GM19025 (cell line): ENCODE measurements at regions not wholly inside any gene's neighbourhood (a gene's known extent, or its start where the extent isn't known, plus 50 kb on each side); places are given as distances from the start of the nearest gene placed in this dataset.
"Not testable (repeated sequence)": the region's sequence is repeated elsewhere in the genome, so short reads cannot be mapped to it uniquely, and the experiment has no call there.

ENCODE experiments used
- ATAC-seq: cut with Tn5 transposase; IDR thresholded peaks from one replicate; pipeline ENCODE4 v1.9.1; 2021; ENCODE audit warnings: mild to moderate bottlenecking, low read depth, moderate library complexity; ENCODE audit not compliant: unreplicated experiment

DNA sequence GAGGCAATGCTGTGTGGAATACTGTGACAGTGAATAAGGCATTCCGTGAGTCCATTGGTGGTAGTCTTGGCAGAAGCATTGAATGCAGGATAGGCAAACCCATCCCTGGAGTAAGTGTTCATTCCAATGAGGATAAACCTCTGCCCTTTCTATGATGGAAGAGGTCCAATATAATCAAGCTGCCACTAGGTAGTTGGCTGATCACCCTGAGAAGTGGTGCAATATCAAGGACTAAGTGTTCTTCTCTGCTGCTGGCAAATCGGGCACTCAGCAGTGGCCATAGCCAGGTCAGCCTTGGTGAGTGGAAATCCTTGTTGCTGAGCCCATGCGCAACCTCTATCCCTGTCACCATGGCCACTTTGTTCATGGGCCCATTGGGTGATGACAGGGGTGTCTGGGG is 70.1 kb downstream of the FBXO4 start:
- ATAC-seq = no peak

DNA sequence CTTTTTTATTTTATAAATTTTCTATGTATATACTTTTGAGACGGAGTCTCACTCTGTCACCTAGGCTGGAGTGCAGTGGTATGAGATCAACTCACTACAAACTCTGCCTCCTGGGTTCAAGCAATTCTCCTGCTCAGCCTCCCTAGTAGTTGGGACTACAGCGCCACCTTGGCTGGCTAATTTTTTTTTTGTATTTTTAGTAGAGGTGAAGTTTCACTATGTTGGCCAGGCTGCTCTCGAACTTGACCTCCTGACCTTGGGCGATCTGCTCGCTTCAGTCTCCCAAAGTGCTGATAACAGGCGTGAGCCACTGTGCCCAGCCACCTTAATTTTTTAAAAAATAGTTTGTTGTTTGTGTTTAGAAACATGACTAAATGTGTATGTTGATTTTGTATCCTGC is 76.6 kb downstream of the FBXO4 start:
- ATAC-seq = no peak

DNA sequence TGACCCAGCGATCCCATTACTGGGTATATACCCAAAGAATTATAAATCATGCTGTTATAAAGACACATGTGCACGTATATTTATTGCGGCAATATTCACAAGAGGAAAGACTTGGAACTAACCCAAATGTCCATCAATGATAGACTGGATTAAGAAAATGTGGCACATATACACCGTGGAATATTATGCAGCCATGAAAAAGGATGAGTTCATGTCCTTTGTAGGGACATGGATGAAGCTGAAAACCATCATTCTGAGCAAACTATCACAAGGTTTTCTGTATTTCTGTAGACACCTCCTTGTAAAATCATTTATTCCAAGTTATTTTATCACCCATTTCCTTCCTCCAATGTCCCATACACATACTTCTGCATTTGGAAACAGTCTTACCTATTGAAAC is 78.8 kb downstream of the FBXO4 start:
- ATAC-seq = not testable (repeated sequence)

DNA sequence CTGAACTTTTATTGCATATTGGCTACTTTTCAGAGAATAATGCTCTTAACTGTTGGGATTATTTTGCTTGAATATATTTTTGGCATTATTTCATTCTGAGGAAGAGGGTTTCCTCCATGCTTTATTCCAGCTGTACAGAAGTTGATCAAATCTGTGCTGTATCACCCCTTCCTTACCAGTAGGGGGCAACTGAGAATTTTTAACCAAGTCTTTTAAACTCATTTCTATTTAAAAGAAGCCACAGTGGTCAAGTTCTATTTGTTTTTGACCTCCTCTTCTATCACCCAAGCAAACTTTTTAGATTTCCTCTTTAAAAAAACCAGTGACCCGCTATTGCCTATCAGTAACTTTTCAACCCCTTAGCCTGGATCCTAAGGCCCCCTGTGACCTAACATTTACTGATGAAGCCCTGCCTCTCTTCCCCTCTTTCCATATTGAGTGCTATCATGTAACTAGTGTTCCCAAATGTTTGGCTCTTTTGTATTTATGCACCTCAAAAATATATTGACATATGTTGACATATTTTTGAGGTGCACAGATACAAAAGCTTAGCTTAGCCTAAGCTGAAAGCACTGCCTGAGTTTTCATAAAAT is 80.6 kb downstream of the FBXO4 start:
- ATAC-seq = peak; percentile 72

GRCh38 chr5:42013561-42013960 is 88.5 kb downstream of the FBXO4 start:
- ATAC-seq = no peak

DNA sequence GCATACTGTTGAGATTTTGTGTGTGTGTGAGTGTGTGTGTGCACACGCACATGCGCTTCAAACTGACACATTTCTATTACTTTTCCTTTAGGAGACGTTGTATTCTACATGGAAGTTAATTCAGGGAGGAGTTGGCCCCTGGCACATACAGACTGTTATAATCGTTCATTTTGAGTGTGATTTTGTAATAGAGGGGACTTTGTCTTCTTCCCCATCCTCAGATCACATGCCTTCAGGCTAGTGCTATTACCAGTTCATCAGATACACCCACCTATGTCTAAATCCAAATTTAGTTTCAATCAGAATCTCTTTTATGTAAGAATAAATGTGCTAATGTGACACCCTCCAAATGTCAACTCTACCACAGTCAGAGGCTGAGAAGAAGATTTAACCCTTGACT is 90.2 kb downstream of the FBXO4 start:
- ATAC-seq = no peak

DNA sequence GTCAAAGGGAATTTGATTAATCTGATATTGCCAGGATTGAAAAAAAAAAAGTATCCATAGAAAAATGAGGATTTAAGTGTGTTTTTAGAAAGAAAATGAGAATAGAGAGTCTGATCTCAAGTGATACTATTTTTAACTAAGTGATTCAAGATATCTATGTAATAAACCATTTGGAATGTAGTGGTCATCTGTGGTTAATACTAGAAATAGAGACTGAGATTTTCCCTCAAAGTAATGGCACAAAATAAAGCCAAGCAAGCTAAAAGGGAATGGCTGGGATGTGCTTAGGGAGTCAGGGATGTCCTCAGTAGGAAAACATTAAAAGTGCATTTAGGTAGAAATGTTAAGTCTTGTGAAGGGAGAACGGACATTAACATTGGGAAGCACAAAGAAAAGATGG is 90.6 kb downstream of the FBXO4 start:
- no peak for ATAC-seq

DNA sequence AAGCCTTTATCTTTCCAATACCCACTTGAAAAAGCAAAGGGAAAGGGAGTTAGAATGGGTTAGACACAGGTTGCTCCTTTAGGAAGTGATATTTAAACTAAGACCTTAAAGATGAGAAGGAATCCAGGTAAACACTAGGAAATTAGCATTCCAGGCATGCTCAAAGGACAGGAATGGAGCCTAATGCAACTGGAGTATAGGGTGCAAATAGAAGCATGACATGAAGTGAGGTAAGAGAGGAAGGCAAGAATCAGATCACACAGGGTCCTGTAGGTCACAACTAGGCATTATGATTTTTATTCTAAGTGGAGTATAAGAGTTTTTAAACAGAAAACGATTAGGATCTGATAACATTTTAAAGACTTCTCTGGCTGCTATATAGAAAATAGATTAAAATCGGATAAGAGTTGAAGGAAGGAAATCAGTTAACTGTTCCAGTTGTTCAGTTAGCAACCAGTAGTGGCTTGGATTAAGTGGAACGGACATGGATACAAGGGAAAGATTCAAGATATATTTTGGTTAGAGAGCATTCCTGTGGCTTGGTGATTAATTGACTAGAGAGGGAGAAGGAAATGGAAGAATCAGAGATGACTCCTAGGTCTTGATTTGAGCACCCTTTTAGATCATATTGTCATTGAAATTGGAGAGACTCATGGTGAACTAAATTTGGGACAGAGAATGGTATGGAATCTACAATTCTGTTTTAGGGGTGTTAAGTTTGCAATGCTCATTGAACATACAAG is 95.9 kb downstream of the FBXO4 start:
- no peak for ATAC-seq

DNA sequence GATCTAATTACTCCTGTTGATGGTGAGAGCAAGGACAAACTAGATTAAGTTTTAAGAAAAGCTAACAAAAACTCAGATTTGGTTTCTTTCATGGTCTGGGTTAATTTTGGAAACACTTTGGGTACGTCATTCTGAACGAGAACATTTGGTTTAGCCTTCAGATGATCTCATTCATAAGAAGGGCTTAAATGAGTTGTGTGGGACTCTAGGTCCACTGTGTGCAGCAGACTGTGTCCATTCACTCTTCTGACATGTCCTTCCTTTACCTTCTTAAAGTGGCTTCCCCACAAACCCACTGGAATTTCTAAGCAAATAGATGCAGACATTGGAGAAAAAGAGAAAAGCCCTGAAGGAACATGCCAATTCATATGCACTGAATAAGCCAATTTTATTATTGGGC is 96.8 kb downstream of the FBXO4 start:
- no peak for ATAC-seq

DNA sequence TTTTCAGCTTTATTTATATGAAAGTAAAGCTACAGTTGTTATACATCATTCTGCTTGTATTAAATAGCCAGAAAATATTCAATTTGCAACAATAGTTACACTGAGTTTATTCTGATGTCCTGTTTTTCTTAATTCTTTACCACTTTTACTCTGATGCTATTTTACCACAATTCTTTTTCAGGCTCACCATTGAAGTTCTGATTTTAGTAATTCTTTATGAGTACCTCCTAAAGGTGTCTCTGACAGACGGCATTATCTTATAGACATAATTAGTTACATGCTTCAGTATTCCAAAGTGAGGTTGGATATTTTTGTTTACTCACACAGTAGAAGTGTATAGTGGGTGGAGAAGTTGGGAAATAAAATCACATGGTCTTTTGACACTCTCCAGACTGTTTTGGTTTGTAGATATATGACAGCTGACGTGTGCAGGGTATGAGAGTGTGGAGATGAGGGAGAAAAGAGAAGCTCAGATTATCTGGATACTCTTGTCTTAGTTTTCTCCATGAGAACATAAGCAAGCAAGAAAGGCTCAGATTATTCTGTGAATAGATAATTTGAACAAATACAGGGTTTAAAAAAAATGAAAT is 97.4 kb downstream of the FBXO4 start:
- no peak for ATAC-seq

- ATAC-seq = no peak
These were observed 101.4 kb downstream of the FBXO4 start for GRCh38 chr5:42026446-42026845.

DNA sequence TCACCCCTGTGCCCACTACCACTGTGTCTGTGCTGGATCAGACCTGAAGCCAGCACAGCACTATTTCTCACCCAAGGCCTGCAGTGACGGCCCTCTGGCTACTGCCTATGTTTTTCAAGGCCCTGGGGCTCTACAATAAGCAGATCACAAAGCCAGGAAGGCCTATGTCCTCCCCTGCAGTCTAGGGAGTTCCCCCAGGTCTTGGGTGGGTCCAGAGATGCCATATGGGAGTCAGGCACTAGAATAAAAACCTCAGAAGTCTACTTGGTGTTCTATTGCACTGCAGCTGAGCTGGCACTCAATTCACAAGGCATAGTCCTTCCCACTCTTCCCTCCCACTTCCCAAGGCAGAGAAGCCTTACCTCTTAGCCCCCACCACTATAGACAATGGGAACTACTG is 107.1 kb downstream of the FBXO4 start:
- ATAC-seq = no peak

DNA sequence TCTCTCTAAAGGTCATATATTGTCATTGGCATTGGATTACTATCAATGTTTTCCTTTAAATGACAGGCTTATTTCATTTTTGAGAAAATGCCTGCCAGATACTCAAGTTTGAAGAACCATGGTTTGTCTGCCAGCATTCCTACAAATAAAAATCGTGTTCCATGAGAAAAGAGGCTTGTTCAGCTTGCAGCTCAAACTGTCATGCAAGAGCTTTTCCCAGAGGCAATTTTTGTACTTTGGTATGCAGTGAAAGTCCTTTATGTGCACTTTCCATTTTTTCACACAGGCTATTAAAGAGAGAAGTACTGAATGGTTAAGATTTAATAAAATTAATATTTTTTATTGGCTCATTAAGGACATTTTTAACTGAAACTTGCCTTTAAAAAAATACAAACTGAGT is 110.4 kb downstream of the FBXO4 start:
- no peak for ATAC-seq

GRCh38 chr5:42036379-42036778 is 111.3 kb downstream of the FBXO4 start:
- ATAC-seq = no peak

DNA sequence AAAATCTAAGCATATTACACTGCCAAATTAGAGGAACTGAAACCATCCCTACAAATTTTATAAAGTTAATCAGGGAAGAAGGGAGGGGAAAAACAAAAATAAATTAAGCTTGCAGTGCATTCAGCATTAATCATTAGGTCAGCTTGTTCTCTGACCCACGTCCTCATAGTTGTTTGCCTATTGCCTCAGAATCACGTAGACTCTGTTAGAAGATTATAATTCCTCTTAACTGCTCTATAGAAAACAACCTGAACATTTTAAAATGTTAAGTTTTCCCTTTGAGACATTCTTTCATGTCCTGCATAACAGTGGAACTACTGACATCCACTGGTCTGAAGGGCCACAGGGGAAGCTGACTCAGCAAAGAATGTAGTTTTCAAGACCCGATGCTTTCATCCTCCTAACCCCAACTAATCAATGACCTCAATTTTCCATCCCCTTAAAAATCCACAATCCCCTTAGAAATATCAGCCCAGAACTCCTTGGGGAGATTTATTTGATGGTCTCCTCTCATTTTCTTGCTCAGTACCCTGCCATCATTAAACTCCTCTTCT is 112.4 kb downstream of the FBXO4 start:
- ATAC-seq = no peak

DNA sequence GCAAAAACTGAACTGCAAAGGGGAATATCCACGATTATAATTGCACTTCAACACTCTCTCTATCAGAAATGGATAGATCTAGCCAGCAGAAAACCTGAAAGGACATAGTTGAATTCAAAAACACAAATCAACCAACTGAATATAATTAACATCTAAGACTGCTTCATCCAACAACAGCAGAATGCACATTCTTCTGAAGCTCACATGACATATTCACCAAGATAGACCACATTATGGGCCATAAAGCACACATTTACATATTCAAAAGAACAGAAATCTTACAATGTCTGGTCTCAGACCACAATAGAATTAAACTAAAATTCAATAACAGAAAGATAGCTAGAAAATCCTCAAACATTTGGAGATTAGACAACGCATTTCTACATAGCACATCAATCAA is 118.3 kb downstream of the FBXO4 start:
- no peak for ATAC-seq

DNA sequence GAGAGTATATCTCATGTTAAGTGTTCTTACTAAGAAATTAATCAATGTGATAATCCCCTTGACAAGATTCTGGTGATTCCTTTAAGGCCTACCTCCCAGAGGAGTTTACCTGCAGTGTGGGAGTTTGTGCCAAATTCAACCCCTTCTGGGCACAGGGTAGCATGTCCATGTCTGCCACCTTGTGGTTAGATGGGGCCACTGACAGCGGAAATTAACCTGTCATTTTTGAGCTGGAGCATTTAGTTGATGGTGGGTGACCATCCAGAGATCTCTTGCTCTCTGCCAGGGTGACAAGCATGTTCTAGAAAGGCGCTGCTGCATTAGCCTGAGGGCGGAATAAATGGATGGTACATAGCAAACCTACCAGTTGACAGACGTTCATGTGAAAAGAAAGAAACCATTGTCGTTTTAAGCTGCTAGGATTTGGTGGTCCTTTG is 132.2 kb downstream of the FBXO4 start:
- ATAC-seq = peak; percentile 90

- ATAC-seq = no peak
These were observed 134.2 kb downstream of the FBXO4 start for GRCh38 chr5:42059291-42059690.

- ATAC-seq = no peak
These were observed 134.8 kb downstream of the FBXO4 start for GRCh38 chr5:42059778-42060464.

DNA sequence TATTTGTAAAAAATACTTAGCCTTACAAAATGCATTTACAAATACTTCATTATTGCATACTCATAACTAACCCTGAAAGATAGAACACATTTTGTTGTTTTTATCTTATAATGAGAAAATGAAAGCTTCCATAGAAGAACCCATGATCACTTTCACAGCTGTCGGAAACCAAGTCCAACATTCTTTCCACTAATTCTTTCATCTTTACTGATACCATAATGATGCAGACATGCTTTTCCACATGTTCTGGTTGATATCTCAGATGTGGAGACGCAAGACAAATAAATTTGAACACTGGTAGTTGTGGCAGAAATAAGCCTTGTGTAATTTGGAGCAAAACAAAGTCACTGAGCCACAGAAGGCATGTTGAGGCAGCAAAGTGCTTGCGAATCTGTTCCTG is 136.0 kb downstream of the FBXO4 start:
- ATAC-seq = no peak

GRCh38 chr5:42064821-42065220 is 139.7 kb downstream of the FBXO4 start:
- no peak for ATAC-seq
